SU-DHL-6 (cell line): ENCODE measurements at regions not wholly inside any gene's neighbourhood (a gene's known extent, or its start where the extent isn't known, plus 50 kb on each side); places are given as distances from the start of the nearest gene placed in this dataset.

Experiments
- H2AFZ ChIP-seq: fragments of 200-600 bp; sonication (generic); 2 replicates; pipeline ENCODE4 v1.6.1; 2014; ENCODE audit warnings: low read depth, mild to moderate bottlenecking, moderate library complexity, mixed read lengths, antibody characterized with exemption, low read length; ENCODE audit not compliant: severe bottlenecking
- H3F3A ChIP-seq: fragments of 200-600 bp; shearing (Covaris generic); 2 replicates; pipeline ENCODE4 v1.6.0; 2016; ENCODE audit warnings: antibody characterized with exemption, mild to moderate bottlenecking; ENCODE audit not compliant: insufficient read depth
- H3K27ac ChIP-seq: fragments of 200-600 bp; sonication (generic); 2 replicates; pipeline ENCODE4 v1.5.1; 2016; ENCODE audit warnings: low read depth, mild to moderate bottlenecking, low read length, moderate library complexity, mixed read lengths
- H3K27me3 ChIP-seq: fragments of 200-600 bp; sonication (generic), shearing (Covaris generic); 2 replicates; pipeline ENCODE4 v1.6.0; 2014; ENCODE audit warnings: mild to moderate bottlenecking, low read length
- H3K36me3 ChIP-seq: fragments of 200-600 bp; sonication (generic); 2 replicates; pipeline ENCODE4 v1.6.1; 2014; ENCODE audit warnings: mild to moderate bottlenecking, low read length, mixed read lengths
- H3K4me2 ChIP-seq: fragments of 300-600, 200-600 bp; shearing (Covaris generic), sonication (generic); 2 replicates; pipeline ENCODE4 v1.6.0; 2014; ENCODE audit warnings: low read length, low read depth, mild to moderate bottlenecking; ENCODE audit not compliant: poor library complexity, severe bottlenecking
- H3K4me3 ChIP-seq: fragments of 200-600 bp; sonication (generic); 2 replicates; pipeline ENCODE4 v1.5.1; 2014; ENCODE audit warnings: antibody characterized with exemption, low read length, mild to moderate bottlenecking, mixed read lengths; ENCODE audit not compliant: insufficient read depth, poor library complexity, severe bottlenecking
- H3K79me2 ChIP-seq: fragments of 200-600 bp; sonication (generic); 2 replicates; pipeline ENCODE4 v1.6.1; 2014; ENCODE audit warnings: mild to moderate bottlenecking, low read length, moderate library complexity; ENCODE audit not compliant: insufficient read depth
- H3K9ac ChIP-seq: fragments of 200-600 bp; sonication (generic); 2 replicates; pipeline ENCODE4 v1.7.0; 2014; ENCODE audit warnings: mild to moderate bottlenecking, low read length
- H3K9me2 ChIP-seq: fragments of 200-600 bp; sonication (generic); replicated peaks from 2 replicates; pipeline ENCODE4 v1.6.1; 2014; ENCODE audit warnings: low read length; ENCODE audit not compliant: insufficient read depth
- H3K9me3 ChIP-seq: fragments of 200-600 bp; sonication (generic); 2 replicates; pipeline ENCODE4 v1.6.1; 2014; ENCODE audit warnings: low read length, mixed read lengths; ENCODE audit not compliant: insufficient read depth
- H4K20me1 ChIP-seq: fragments of 200-600 bp; sonication (generic); 2 replicates; pipeline ENCODE4 v1.6.1; 2014; ENCODE audit warnings: low read depth, mild to moderate bottlenecking, antibody characterized with exemption, low read length, moderate library complexity, mixed read lengths
- CTCF ChIP-seq: fragments of 200-600 bp; sonication (generic); IDR thresholded peaks from one replicate; pipeline ENCODE4 v1.5.1; 2017; ENCODE audit warnings: antibody characterized with exemption, mild to moderate bottlenecking, low read length, moderate library complexity; ENCODE audit not compliant: insufficient read depth, poor library complexity, severe bottlenecking
- EZH2phosphoT487 ChIP-seq: fragments of 200-600 bp; sonication (generic), shearing (Covaris generic); conservative IDR thresholded peaks from 2 replicates; pipeline ENCODE4 v1.6.1; 2018; ENCODE audit warnings: mild to moderate bottlenecking, antibody characterized with exemption, low read length, moderate library complexity, mixed read lengths

GRCh38 chr7:115113131-115113530 is 191.2 kb downstream of the MDFIC start:
- Histone ChIP-seq H3K9me3 (no peaks in the 10 kb centered on the region), H3K9ac (no peak overlapping the region), H3K27me3 (no peaks in the 10 kb centered on the region), H3K36me3 (no peaks in the 10 kb centered on the region), H3K79me2 (no peaks in the 10 kb centered on the region), H4K20me1 (no peaks in the 10 kb centered on the region), H2AFZ (no peak overlapping the region), H3F3A (no peaks in the 10 kb centered on the region), H3K9me2 (no peaks in the 10 kb centered on the region), H3K4me2 (no peak overlapping the region), H3K27ac (no peak overlapping the region), H3K4me3 (no peak overlapping the region)
- no peak for TF ChIP-seq EZH2phosphoT487
- no peak for TF ChIP-seq CTCF

- no peaks in the 10 kb centered on the region for H3K36me3 ChIP-seq
- H3K9me3 ChIP-seq = no peaks in the 10 kb centered on the region
- H4K20me1 ChIP-seq = no peaks in the 10 kb centered on the region
- H3K79me2 ChIP-seq = no peaks in the 10 kb centered on the region
- H3K27me3 ChIP-seq = no peaks in the 10 kb centered on the region
- no peaks in the 10 kb centered on the region for H3K9me2 ChIP-seq
- no peak overlapping the region for H3K9ac ChIP-seq
- no peaks in the 10 kb centered on the region for H3F3A ChIP-seq
- no peak overlapping the region for H3K27ac ChIP-seq
- H2AFZ ChIP-seq = no peak overlapping the region
- TF ChIP-seq EZH2phosphoT487 = no peak
- TF ChIP-seq CTCF = no peak
- H3K4me3 ChIP-seq = no peak overlapping the region
- no peak overlapping the region for H3K4me2 ChIP-seq
Observed at GRCh38 chr7:115110523-115110922, 188.6 kb downstream of the MDFIC start.

GRCh38 chr7:115106316-115106715 is 184.4 kb downstream of the MDFIC start:
- Histone ChIP-seq H2AFZ (no peak overlapping the region), H3K9ac (no peak overlapping the region), H3K27ac (no peak overlapping the region), H4K20me1 (no peaks in the 10 kb centered on the region), H3K36me3 (no peaks in the 10 kb centered on the region), H3K4me2 (no peak overlapping the region), H3K27me3 (no peaks in the 10 kb centered on the region), H3K9me3 (no peaks in the 10 kb centered on the region), H3K4me3 (no peak overlapping the region), H3K79me2 (no peaks in the 10 kb centered on the region), H3K9me2 (no peaks in the 10 kb centered on the region; the same call in 1 of the 2 replicates), H3F3A (no peaks in the 10 kb centered on the region)
- no peak for TF ChIP-seq CTCF
- no peak for TF ChIP-seq EZH2phosphoT487
